NCI-H2107 (cell line): ENCODE measurements at regions not wholly inside any gene's neighbourhood (a gene's known extent, or its start where the extent isn't known, plus 50 kb on each side); places are given as distances from the start of the nearest gene placed in this dataset.

Source experiments
- DNase-seq: peaks from one replicate; lab custom pipeline; 2025; lab: John Stamatoyannopoulos, UW

GRCh38 chr3:104474011-104474410 is 892.7 kb upstream of the ALCAM start:
- no peak for DNase-seq

GRCh38 chr3:104503022-104503421 is 863.7 kb upstream of the ALCAM start:
- DNase-seq, result no peak

GRCh38 chr3:104510131-104510849 is 856.4 kb upstream of the ALCAM start:
- DNase-seq, result no peak

- no peak for DNase-seq
Observed at GRCh38 chr3:104514371-104514770, 852.3 kb upstream of the ALCAM start.

GRCh38 chr3:104514776-104515175 is 851.9 kb upstream of the ALCAM start:
- DNase-seq, result no peak

- no peak for DNase-seq
Observed at GRCh38 chr3:104519068-104519467, 847.6 kb upstream of the ALCAM start.

- no peak for DNase-seq
Observed at GRCh38 chr3:104519468-104520227, 847.1 kb upstream of the ALCAM start.

- no peak for DNase-seq
Observed at GRCh38 chr3:104520228-104520655, 846.5 kb upstream of the ALCAM start.

- DNase-seq, result no peak
Observed at GRCh38 chr3:104521606-104522336, 844.9 kb upstream of the ALCAM start.

- no peak for DNase-seq
Observed at GRCh38 chr3:104523136-104523535, 843.6 kb upstream of the ALCAM start.

- no peak for DNase-seq
Observed at GRCh38 chr3:104526901-104527401, 839.8 kb upstream of the ALCAM start.

GRCh38 chr3:104530934-104531333 is 835.8 kb upstream of the ALCAM start:
- no peak for DNase-seq

GRCh38 chr3:104536715-104537114 is 830.0 kb upstream of the ALCAM start:
- DNase-seq, result no peak

GRCh38 chr3:104537323-104537722 is 829.4 kb upstream of the ALCAM start:
- DNase-seq, result no peak

- no peak for DNase-seq
Observed at GRCh38 chr3:104546301-104546700, 820.4 kb upstream of the ALCAM start.

GRCh38 chr3:104547031-104547430 is 819.7 kb upstream of the ALCAM start:
- DNase-seq, result no peak

GRCh38 chr3:104548401-104548800 is 818.3 kb upstream of the ALCAM start:
- DNase-seq, result no peak

- no peak for DNase-seq
Observed at GRCh38 chr3:104549099-104549714, 817.5 kb upstream of the ALCAM start.

- DNase-seq, result no peak
Observed at GRCh38 chr3:104553121-104553520, 813.6 kb upstream of the ALCAM start.

GRCh38 chr3:104554425-104554824 is 812.3 kb upstream of the ALCAM start:
- DNase-seq, result no peak

- DNase-seq, result no peak
Observed at GRCh38 chr3:104555728-104556127, 811.0 kb upstream of the ALCAM start.
